Keratinocyte (primary cell): ENCODE measurements at regions not wholly inside any gene's neighbourhood (a gene's known extent, or its start where the extent isn't known, plus 50 kb on each side); places are given as distances from the start of the nearest gene placed in this dataset.

ENCODE experiments used
- DNase-seq: peaks from one replicate; pipeline ENCODE4 v3.0.0-alpha.2; 2011; ENCODE audit warnings: low read depth, missing footprints, low spot score
- FAIRE-seq: peaks from 2 replicates; lab custom pipeline; 2011; peaks lifted over from hg19 to GRCh38; lab: Jason Lieb, UNC
- H2AFZ ChIP-seq: 2 replicates; pipeline ENCODE4 v1.6.0; 2012; ENCODE audit warnings: low read length, control low read depth, inconsistent platforms; ENCODE audit not compliant: control insufficient read depth
- H3K27ac ChIP-seq: 2 replicates; pipeline ENCODE4 v1.5.1; 2011; ENCODE audit warnings: low read length; ENCODE audit not compliant: control insufficient read depth, insufficient read depth
- H3K27me3 ChIP-seq: 3 replicates; pipeline ENCODE4 v1.6.0; 2011; ENCODE audit warnings: low read length; ENCODE audit not compliant: control insufficient read depth, insufficient read depth; ENCODE audit errors: extremely low read depth
- H3K36me3 ChIP-seq, 2 experiments: 2 replicates in 1 of 2; 3 replicates in 1 of 2; pipeline ENCODE4 v1.5.1; 2011; ENCODE audit warnings: low read length in 2 of 2, mild to moderate bottlenecking in 1 of 2; ENCODE audit not compliant: control insufficient read depth in 2 of 2, insufficient read depth in 2 of 2; ENCODE audit errors: extremely low read depth in 1 of 2
- H3K4me1 ChIP-seq: 3 replicates; pipeline ENCODE4 v1.5.1; 2011; ENCODE audit warnings: low read length; ENCODE audit not compliant: control insufficient read depth, insufficient read depth; ENCODE audit errors: extremely low read depth
- H3K4me2 ChIP-seq: 3 replicates; pipeline ENCODE4 v1.6.0; 2011; ENCODE audit warnings: low read depth, low read length; ENCODE audit not compliant: control insufficient read depth, insufficient read depth; ENCODE audit errors: extremely low read depth
- H3K4me3 ChIP-seq, 3 experiments: fragments of 200-600 bp in 1 of 3; sonication (generic) in 1 of 3; 2 replicates in 2 of 3; 3 replicates in 1 of 3; pipeline ENCODE4 v1.5.1; 2011 to 2016; ENCODE audit warnings: low read length in 3 of 3, mild to moderate bottlenecking in 3 of 3, control low read depth in 2 of 3, inconsistent platforms in 1 of 3, low read depth in 1 of 3, mixed read lengths in 1 of 3, mixed run types in 1 of 3, moderate library complexity in 1 of 3; ENCODE audit not compliant: control insufficient read depth in 2 of 3, insufficient read depth in 2 of 3; ENCODE audit errors: extremely low read depth in 1 of 3
- H3K79me2 ChIP-seq: 2 replicates; pipeline ENCODE4 v1.6.0; 2012; ENCODE audit warnings: low read length; ENCODE audit not compliant: control insufficient read depth, insufficient read depth
- H3K9ac ChIP-seq: 3 replicates; pipeline ENCODE4 v1.6.0; 2011; ENCODE audit warnings: low read length; ENCODE audit not compliant: control insufficient read depth, insufficient read depth; ENCODE audit errors: extremely low read depth
- H3K9me1 ChIP-seq: 3 replicates; pipeline ENCODE4 v1.6.0; 2011; ENCODE audit warnings: low read length; ENCODE audit not compliant: control insufficient read depth, insufficient read depth; ENCODE audit errors: extremely low read depth
- H3K9me3 ChIP-seq: 2 replicates; pipeline ENCODE4 v1.5.1; 2012; ENCODE audit warnings: low read depth, low read length; ENCODE audit not compliant: control insufficient read depth
- H4K20me1 ChIP-seq: 3 replicates; pipeline ENCODE4 v1.6.0; 2011; ENCODE audit warnings: low read length; ENCODE audit not compliant: control insufficient read depth, insufficient read depth; ENCODE audit errors: extremely low read depth
- EZH2 ChIP-seq: IDR thresholded peaks from one replicate; pipeline ENCODE4 v1.6.1; 2012; ENCODE audit warnings: inconsistent platforms, mild to moderate bottlenecking, low read length, moderate library complexity
- dilution Hi-C: fragments of 300-500 bp; cut with MboI; formaldehyde crosslinking; loops from one replicate; pipeline ENCODE4 v1.7.0; 2020; ENCODE audit warnings: low sequenced_read_pairs; ENCODE audit not compliant: extremely low pct_ligation_motif_present
- TF ChIP-seq, protein P1 (sequence below), 3 experiments: IDR thresholded peaks in 1 of 3; conservative IDR thresholded peaks in 1 of 3; optimal IDR thresholded peaks in 1 of 3; 2 replicates in 2 of 3; 3 replicates in 1 of 3; pipeline versions ENCODE3 to v1.5.1; 2011; ENCODE audit warnings: low read length in 3 of 3, mild to moderate bottlenecking in 3 of 3, moderate library complexity in 2 of 3, control low read depth in 1 of 3, inconsistent platforms in 1 of 3; ENCODE audit not compliant: insufficient read depth in 2 of 3; ENCODE audit errors: extremely low read depth in 1 of 3

DNA sequence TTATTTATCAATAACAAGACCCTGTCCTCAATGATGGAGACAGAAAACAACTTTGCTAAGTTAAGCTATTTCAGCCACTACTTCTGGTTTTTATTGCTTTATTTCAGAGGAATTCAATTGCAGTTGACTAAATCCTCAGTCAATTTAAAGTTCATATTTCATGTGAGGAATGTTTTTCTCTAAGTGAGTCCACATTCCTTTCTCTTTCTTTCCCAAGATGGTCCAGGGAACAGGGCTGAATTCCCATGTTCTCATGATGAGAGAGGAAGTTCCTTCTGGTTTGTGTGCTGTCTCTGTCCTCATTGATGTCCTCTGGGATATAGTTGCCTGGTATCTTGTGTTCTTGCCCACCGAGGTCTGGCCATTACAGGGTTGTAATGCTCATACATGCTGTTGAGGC, 117.2 kb downstream of the SLIT2 start:
- Histone ChIP-seq H3K9me3 (no peaks in the 10 kb centered on the region), H3K79me2 (no peaks in the 10 kb centered on the region), H3K4me2 (no peak overlapping the region), H3K4me3 (no peak overlapping the region), H4K20me1 (no peaks in the 10 kb centered on the region), H3K36me3 (no peaks in the 10 kb centered on the region), H3K4me1 (no peaks in the 10 kb centered on the region), H3K9ac (no peak overlapping the region), H3K9me1 (no peaks in the 10 kb centered on the region), H2AFZ (no peak overlapping the region), H3K27me3 (no peaks in the 10 kb centered on the region), H3K27ac (no peak overlapping the region)
- DNase-seq (no peak), FAIRE-seq (no peak)
- TF ChIP-seq, protein P1, sequence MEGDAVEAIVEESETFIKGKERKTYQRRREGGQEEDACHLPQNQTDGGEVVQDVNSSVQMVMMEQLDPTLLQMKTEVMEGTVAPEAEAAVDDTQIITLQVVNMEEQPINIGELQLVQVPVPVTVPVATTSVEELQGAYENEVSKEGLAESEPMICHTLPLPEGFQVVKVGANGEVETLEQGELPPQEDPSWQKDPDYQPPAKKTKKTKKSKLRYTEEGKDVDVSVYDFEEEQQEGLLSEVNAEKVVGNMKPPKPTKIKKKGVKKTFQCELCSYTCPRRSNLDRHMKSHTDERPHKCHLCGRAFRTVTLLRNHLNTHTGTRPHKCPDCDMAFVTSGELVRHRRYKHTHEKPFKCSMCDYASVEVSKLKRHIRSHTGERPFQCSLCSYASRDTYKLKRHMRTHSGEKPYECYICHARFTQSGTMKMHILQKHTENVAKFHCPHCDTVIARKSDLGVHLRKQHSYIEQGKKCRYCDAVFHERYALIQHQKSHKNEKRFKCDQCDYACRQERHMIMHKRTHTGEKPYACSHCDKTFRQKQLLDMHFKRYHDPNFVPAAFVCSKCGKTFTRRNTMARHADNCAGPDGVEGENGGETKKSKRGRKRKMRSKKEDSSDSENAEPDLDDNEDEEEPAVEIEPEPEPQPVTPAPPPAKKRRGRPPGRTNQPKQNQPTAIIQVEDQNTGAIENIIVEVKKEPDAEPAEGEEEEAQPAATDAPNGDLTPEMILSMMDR (optimal IDR thresholded peaks at IDR 0.05 in 1 of 3, IDR thresholded peaks at IDR 0.05 in 1 of 3, conservative IDR thresholded peaks at IDR 0.05 in 1 of 3; ENCODE audit: extremely low read depth in 1 of 3, insufficient read depth in 2 of 3, low read length in 3 of 3) = no peak
- no peak for TF ChIP-seq EZH2
- dilution Hi-C loops = no loop called here

DNA sequence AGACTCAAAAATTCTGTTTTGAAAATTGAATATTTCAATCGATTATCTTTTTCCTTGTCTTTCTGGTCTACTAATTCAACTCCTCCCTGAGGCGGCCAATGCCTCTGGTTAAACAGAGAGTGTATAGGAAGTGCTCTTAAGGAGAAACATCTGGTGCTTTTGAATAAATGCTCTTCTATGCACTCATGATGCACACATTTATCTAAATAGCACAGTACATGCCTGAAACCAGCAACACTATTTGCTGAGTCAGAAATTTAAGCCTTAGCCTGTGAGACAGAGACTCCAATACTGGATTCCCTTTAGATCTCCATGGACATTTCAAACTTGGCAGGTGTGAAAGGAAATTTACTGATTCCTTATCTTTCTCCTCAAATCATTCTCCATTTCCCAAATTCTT, 118.6 kb downstream of the SLIT2 start:
- Histone ChIP-seq H3K79me2 (no peaks in the 10 kb centered on the region), H3K4me3 (no peak overlapping the region), H3K36me3 (no peaks in the 10 kb centered on the region), H3K9me1 (no peaks in the 10 kb centered on the region), H3K4me1 (no peaks in the 10 kb centered on the region), H3K9ac (no peak overlapping the region), H3K9me3 (no peaks in the 10 kb centered on the region), H4K20me1 (no peaks in the 10 kb centered on the region), H3K27me3 (no peaks in the 10 kb centered on the region), H3K4me2 (no peak overlapping the region), H3K27ac (no peak overlapping the region), H2AFZ (no peak overlapping the region)
- TF ChIP-seq, protein P1 (optimal IDR thresholded peaks at IDR 0.05 in 1 of 3, IDR thresholded peaks at IDR 0.05 in 1 of 3, conservative IDR thresholded peaks at IDR 0.05 in 1 of 3; ENCODE audit: extremely low read depth in 1 of 3, insufficient read depth in 2 of 3, low read length in 3 of 3) = no peak
- TF ChIP-seq EZH2 = no peak
- DNase-seq = no peak
- no peak for FAIRE-seq
- dilution Hi-C loops = no loop called here
